ENCODE measurements at regions not wholly inside any gene's neighbourhood (a gene's known extent, or its start where the extent isn't known, plus 50 kb on each side); places are given as distances from the start of the nearest gene placed in this dataset.
A peak's percentile ranks its signal among the peaks of the same experiment; 100 is the strongest.
"Not testable (repeated sequence)": the region's sequence is repeated elsewhere in the genome, so short reads cannot be mapped to it uniquely, and the experiment has no call there.

- FAIRE-seq (no peak), DNase-seq (ENCODE audit: low spot score) (no peak)
Measured at GRCh38 chr3:59508273-59508672, 458.4 kb upstream of the CFAP20DC start.

DNA sequence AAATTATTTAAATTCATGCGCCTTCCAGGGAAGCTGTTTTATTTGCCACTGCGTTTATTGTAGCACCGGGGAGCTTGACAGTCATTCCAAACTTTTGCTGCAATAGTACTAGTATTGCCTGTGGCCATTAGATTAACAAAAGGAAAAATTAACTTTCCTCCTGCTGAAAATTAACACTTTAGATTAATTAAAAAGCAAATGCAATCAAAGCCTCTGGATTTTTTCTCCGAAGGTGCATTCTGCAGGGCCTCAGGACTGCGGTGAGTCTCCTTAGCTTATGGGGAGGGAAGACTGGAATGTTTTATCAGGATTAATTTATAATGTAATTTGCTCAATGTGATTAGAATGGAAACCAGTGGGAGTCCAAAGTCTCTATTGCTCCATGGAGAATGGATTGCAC, 456.4 kb upstream of the CFAP20DC start:
- FAIRE-seq = no peak
- no peak for DNase-seq (ENCODE audit: low spot score)

GRCh38 chr3:59503441-59503840, 453.6 kb upstream of the CFAP20DC start:
- DNase-seq (ENCODE audit: low spot score) (no peak), FAIRE-seq (no peak)

DNA sequence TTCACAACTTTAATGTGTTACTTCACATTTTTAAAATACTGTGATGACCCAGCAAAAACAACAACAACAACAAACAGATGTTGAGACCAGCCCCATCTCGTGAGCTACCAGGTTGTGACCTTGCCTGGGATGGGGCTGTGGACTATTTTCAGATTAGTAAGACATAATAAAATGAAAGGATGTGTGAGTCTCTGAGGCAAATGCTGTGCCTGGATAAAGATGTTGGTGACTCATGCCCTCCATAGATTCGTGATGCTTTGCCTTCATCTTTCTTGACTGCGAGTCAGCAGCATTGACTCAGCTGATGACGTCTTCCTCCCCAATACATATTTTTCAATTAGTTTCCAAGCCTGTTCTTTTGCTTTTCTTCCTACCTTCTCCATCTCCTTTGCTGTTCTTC, 453.0 kb upstream of the CFAP20DC start:
- no peak for FAIRE-seq
- peak; percentile 74 for DNase-seq (ENCODE audit: low spot score)

DNA sequence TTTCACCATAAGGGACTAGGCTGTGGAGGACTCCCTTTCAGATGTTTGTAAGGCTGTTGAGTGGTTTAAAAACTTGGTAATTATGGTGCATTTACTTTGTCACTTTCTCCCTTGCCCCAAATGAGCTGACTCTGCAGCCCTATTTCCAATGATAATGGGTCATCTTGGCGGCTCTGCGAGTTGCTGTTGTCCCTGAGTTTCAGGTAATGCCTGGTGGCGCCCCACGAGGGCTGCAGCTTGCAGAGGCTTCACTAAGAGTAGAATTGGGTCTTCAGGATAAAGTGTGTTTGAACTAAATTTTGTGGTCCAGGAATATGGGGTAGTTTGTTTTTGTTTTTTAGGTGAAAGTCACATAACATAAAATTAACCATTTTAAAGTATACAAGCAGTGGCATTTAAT, 450.1 kb upstream of the CFAP20DC start:
- FAIRE-seq (no peak), DNase-seq (ENCODE audit: low spot score) (no peak)

GRCh38 chr3:59499000-59499399, 449.2 kb upstream of the CFAP20DC start:
- FAIRE-seq (no peak), DNase-seq (ENCODE audit: low spot score) (no peak)

- no peak for FAIRE-seq
- DNase-seq (ENCODE audit: low spot score) = no peak
Measured at GRCh38 chr3:59496250-59496649, 446.4 kb upstream of the CFAP20DC start.

DNA sequence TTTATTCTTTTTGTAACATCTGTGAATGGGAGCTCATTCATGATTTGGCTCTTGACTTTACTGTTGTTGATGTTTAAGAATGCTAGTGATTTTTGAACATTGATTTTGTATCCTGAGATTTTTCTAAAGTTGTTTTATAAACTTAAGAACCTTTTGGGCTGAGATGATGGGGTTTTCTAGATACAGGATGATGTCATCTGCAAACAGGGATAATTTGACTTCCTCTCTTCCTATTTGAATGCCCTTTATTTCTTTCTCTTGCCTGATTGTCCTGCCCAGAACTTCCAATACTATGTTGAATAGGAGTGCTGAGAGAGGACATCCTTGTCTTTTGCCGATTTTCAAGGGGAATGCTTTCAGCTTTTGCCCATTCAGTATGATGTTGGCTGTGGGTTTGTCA, 445.1 kb upstream of the CFAP20DC start:
- FAIRE-seq; DNase-seq (ENCODE audit: low spot score): not testable (repeated sequence)

- no peak for FAIRE-seq
Measured at GRCh38 chr3:59486520-59486919, 436.7 kb upstream of the CFAP20DC start.

GRCh38 chr3:59483191-59483590, 433.4 kb upstream of the CFAP20DC start:
- DNase-seq (ENCODE audit: low spot score) = no peak
- FAIRE-seq = no peak

More at GRCh38 chr3:59486520-59486919, 436.7 kb upstream of the CFAP20DC start:
- no peak for DNase-seq (ENCODE audit: low spot score)

DNA sequence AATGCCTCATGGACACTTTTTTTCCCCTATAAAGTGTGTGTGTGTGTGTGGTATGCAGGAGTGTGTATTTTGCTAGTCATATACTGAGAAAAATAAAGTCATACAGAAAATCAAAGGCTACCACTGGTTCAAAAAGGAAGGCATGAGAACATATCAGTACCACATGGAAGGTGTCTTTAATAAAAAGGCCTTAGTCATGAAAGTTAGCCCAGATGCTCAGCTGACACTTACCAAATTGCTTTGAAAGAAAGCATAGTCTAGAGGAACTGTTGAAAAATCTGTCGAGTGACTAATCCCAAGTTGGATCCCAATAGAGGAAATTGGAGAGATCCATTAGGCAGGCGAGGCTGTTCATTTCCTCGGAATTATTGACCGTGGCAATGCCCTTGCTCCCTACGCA, 432.9 kb upstream of the CFAP20DC start:
- FAIRE-seq = no peak

GRCh38 chr3:59481776-59482400, 432.1 kb upstream of the CFAP20DC start:
- peak; percentile 14 for FAIRE-seq
- DNase-seq (ENCODE audit: low spot score) = peak; percentile 38

More for the DNA sequence above, 432.9 kb upstream of the CFAP20DC start:
- no peak for DNase-seq (ENCODE audit: low spot score)

- FAIRE-seq (peak; percentile 67), DNase-seq (ENCODE audit: low spot score) (peak; percentile 56)
Measured at GRCh38 chr3:59480486-59480995, 430.7 kb upstream of the CFAP20DC start.

GRCh38 chr3:59473636-59474035, 423.8 kb upstream of the CFAP20DC start:
- FAIRE-seq (no peak), DNase-seq (ENCODE audit: low spot score) (no peak)

DNA sequence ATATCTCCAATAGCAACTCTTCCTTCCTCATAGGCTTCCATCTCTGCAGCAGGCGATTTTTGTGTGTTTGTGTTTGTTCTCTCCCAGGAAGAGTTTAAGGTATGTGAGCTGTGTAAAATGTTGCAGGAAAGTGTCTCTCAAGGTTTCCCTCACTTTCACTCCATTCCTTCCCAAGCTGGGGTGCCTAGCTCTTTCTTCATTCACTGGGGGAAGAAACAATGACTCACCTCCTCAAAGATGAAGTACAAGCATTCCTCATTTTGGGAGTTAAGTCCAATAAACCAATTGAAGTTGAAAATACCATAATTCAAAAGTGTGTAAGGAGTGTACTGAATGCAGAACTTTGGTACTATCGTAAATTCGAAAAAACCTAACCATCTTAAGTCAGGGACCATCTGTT, 422.7 kb upstream of the CFAP20DC start:
- no peak for DNase-seq (ENCODE audit: low spot score)
- no peak for FAIRE-seq

DNA sequence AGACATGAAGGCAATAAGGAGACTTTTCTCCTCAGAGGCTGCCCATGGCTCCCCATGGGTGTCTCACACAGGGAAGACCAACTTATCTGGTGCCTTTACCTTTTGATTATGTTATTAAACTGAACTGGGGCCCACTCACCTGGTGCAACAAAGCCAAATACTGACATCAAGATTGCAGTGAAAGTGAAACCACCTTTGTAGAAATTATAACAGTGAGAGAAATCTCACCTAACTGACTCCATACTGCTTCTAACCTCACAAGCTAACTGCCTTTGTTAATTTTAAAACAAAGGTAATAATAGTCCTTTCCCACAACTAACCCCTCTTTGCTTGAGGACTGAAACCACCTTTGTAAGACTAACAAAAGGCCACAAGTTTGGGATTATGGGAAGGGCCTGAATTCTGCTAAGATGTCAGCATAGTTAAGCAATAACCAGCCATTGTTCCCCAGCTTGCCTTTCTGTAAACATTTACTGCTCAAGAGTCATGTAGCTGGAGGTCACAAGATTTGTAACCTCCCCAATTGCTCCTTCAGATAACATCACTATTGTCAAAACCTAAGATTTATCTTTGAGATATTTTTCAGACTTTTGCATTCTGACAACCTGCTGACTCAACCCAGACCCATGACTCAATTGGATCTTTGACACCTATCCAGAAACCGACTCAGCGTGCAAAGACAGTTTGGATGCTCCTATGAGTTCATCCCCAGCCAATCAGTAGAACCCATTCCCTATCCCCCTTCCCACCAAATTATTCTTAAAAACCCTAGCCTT, 420.3 kb upstream of the CFAP20DC start:
- DNase-seq (ENCODE audit: low spot score) = peak; percentile 95

GRCh38 chr3:59467476-59467875, 417.7 kb upstream of the CFAP20DC start:
- FAIRE-seq = no peak

More for the DNA sequence above, 420.3 kb upstream of the CFAP20DC start:
- peak; percentile 96 for FAIRE-seq

DNA sequence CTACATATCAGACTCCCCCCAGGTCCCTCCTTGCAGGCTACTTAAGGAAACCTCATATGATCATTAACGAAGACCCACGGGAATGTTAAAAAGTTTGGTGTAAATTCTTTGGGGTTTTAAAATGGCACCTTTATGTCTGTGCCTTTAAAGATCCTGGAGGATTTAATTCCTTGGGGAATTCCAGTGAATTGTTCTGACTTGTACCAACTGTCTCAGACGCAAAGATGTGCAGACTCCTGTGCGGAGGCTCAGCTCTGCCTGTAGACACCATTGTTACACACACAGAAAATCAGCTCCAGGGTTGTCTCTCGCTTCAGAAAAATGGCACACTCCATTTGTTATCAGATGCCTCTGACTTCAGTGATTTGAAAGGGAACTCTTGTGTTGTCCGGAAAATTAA, 414.4 kb upstream of the CFAP20DC start:
- FAIRE-seq (no peak), DNase-seq (ENCODE audit: low spot score) (no peak)

More at GRCh38 chr3:59467476-59467875, 417.7 kb upstream of the CFAP20DC start:
- DNase-seq (ENCODE audit: low spot score) = no peak

GRCh38 chr3:59463253-59463652, 413.4 kb upstream of the CFAP20DC start:
- FAIRE-seq (no peak), DNase-seq (ENCODE audit: low spot score) (no peak)

DNA sequence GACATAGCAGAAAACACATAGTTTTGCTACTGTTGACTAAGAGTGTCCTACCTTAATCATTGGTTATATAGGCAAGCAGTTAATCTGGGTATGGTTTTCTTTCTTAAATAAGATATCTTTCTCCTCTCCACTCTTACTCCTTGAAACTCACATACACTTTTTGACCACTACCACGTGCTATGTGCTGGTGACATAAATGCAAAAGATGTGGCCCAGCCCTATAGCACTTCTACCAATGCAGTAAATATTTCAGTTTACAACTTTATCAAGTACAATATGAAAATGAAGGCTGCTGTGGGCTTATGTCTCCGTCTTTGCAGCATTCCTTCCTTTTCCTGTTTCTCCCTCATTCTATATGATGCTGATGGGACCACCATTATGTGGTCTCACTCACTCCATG, 410.2 kb upstream of the CFAP20DC start:
- no peak for DNase-seq (ENCODE audit: low spot score)
- FAIRE-seq = no peak

GRCh38 chr3:59456852-59457485, 407.1 kb upstream of the CFAP20DC start:
- FAIRE-seq = no peak

More at GRCh38 chr3:59456852-59457485, 407.1 kb upstream of the CFAP20DC start:
- no peak for DNase-seq (ENCODE audit: low spot score)

Data from RCC 7860 (cell line).